DMS 273 treated with DMSO at 0.1 percent for 48 hours (cell line): ENCODE measurements at regions not wholly inside any gene's neighbourhood (a gene's known extent, or its start where the extent isn't known, plus 50 kb on each side); places are given as distances from the start of the nearest gene placed in this dataset.
"Not testable (repeated sequence)": the region's sequence is repeated elsewhere in the genome, so short reads cannot be mapped to it uniquely, and the experiment has no call there.

Source experiments
- DNase-seq: peaks from one replicate; lab custom pipeline; 2025; lab: John Stamatoyannopoulos, UW

DNA sequence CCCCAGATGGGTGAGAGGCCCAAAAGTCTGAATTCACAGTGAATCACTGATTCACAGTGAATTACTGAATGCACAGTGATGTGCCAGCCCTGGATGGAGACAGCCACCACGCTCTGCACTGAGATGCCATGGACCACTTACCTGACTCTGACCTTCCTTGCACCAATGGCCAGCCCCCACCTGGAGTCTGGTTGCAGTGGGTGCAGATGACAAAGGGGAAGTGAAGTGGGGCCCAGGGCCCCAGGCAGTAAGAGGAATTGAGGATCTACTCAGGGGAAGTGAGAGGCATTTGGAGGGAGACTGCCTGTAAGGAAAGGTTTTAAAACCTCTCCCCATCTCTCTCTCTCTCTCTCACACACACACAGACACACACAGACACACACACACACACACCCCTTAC is 412.1 kb downstream of the CYLC2 start:
- DNase-seq, result no peak

DNA sequence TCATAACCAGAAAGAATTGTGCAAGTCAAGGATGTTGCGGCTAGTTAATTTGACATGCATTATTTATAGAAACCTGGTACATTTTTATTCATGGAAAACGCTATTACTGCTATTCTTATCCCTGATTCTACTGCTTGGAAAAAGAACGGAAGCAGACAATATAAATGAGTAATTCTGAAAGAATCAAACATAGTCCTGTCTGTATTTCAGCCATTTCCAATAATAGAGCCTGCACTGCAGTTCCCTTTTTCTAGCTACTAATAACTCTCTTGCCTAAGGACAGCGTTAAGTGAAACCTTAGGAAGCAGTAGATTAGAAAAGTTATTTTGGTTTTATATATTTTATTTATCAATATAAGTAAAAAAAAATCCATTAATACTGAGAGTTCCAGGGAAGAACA is 414.9 kb downstream of the CYLC2 start:
- DNase-seq, result no peak

DNA sequence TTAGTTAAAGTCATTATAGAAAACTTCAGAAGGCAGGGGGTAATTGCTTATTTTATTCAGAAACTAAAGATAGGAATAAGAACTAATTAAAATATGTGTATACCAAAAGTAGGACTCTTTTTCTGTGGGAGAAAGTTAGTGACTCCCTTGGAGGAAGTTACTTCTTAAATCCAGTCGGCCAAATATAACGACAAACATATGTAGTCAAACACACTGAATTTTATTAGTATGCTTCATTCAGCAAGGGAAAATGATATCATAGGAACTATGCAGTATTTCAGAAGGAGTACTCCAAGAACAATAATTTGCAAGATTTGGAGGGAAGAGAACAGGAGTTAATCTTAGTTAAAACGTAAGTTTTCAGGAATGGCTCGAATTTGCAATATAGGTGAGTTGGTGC is 432.6 kb downstream of the CYLC2 start:
- DNase-seq, result no peak

DNA sequence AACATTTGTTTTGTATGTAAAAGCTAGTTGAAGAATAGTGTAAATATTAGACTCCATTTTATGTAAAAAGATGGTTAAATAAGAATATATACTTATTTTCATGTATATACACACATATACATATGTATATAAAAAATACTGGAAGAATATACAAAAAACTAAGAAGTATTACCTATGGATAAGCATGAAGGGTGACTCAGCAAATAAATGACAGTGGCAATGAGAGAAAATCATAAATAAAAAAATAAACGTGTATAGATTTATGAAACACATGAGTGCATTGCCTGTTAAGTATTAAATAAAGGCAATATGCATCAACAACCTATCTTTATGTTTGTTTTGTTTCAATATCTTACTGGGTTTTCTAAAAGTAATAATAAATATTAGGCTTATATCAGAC is 435.3 kb downstream of the CYLC2 start:
- DNase-seq, result no peak

DNA sequence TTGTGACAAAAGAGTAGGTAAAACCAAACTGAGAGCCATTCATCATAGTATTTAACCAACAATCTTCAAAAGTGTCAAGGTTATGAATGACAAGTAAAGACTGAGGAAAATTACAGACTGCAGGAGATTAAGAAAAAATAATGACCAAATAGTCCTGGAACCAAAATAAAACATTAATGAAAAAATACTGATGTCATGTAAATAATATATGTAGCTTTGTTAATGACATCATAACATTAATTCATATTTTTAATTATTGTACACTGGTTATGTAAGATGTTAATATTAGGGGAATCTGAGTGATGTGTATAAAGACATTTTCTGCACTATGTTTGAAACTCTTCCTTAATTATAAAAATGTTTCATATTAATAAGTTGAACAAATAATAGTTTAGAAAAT is 436.7 kb downstream of the CYLC2 start:
- no peak for DNase-seq

DNA sequence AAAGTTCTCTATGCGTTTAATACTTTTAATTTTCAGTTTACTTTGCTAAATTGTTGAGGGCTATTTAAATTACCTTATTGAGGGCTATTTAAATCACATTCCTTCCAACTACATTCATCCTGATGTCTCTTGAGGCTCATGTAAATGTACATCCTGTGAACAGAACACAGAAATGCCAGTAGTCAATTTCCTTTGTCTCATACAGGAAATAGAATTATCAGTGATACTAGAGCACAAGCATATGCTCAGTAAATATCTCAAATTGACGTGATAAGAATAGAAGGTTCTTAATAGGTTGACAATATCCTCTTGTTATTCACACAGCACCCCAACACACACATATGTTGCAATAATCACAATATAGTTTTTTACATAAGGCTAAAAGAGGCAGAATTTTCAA is 449.0 kb downstream of the CYLC2 start:
- DNase-seq, result no peak

DNA sequence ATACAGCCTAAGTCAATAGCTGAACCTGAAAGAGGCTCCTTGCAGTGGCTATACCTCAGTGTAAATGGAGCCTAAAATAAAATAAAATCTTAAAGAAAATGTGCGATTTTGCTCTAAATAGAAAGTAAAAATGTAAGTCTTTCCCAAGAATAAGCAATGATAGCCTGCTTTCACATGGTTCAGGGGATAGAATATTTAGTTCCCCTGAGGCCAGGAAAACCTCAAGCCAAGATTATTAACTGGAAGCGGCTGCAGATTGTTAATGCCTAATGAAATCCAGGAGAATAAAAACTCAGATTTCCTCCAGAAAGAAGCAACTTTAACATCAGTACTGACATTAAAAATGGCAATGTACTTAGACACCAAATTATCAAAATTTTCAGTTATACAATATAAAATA is 463.7 kb downstream of the CYLC2 start:
- no peak for DNase-seq

DNA sequence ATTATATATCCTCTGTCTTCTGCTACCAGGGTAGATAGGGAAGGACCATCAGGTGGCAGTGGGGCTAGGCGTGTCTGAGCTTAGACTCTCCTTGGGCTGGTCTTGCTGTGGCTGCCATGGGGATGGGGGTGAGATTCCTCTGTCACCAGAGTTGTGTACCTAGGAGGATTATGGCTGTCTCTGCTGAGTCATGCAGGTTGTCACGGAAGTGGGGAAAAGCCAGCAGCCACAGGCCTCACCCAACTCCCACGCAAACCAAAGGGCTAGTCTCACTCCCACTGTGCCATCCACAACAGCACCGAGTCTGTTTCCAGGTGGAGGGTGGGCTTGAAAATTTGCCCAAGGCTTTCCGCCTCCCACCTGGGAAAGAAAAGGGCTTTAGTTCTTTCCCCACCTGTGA is 476.1 kb downstream of the CYLC2 start:
- no peak for DNase-seq

DNA sequence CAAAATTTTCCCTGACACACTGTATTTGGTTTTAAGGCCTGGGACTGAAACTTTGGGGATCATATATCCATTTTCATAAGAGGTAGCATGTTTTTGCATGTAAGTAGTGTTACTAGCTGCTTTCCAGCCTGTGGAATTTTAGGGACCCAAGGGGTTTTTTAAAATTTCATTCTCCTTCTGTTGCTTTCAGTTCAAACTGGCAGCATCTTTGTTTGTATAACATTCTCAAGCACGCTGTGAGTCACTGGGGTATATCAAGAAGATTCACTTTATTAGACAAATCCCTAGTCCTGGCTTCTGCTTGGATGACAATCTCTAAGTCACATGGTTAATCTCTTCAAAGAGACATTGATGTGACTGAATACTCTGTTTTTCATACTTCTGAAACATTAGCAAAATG is 479.0 kb downstream of the CYLC2 start:
- no peak for DNase-seq

DNA sequence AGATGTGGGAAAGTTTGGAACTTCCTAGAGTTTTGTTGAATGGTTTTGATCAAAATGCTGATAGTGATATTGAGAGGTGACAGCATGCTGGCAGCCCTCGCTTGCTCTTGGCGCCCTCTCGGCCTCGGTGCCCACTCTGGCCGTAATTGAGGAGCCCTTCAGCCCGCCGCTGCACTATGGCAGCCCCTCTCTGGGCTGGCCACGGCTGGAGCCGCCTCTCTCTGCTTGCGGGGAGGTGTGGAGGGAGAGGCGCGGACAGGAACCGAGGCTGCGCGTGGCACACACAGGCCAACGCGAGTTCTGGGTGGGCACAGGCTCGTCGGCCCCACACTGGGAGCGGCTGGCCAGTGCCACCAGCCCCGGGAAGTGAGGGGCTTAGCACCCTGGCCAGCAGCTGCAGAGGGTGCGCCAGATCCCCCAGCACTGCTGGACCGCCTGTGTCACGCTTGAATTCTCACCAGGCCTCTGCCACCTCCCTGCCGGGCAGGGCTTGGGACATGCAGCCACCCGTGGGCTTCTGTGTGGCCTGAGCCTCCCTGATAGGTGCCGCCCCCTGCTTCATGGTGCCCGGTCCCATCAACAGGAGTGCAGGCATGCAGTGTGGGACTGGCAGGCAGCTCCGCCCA is 488.5 kb downstream of the CYLC2 start:
- no peak for DNase-seq

DNA sequence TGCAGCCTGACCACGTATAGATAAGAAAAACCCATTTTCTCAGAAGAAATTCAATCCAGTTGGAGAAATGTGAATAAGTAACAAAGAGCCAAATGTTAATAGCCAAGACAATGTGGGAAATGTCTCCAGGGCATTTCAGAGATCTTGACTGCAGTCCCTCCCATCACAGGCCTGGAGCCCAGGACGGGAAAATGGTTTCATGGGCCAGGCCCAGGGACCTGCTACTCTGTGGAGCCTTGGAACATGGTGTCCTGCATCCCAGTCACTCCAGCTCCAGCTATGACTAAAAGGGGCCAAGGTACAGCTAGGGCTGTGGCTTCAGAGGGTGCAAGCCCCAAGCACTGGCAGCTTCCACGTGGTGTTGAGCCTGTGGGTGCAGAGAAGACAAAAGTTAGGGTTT is 490.0 kb downstream of the CYLC2 start:
- no peak for DNase-seq

DNA sequence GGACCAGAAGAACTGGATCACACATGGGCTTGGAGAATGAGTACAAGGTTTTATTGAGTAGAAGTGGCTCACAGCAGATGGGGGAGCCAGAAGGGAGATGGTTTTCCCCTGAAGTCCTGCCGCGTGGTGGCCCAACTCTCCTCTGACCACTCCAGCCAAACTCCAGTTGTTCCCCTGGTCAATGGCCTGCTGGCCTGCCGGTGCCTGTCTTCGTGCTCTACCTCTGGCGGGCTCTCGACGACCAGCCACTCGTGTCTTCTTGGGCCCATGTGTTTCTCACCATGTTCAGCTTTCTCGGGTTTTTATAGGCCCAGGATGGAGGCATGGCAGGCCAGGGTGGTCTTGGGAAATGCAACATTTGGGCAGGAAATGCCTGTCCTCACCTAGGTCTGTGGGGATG is 519.6 kb downstream of the CYLC2 start:
- no peak for DNase-seq

DNA sequence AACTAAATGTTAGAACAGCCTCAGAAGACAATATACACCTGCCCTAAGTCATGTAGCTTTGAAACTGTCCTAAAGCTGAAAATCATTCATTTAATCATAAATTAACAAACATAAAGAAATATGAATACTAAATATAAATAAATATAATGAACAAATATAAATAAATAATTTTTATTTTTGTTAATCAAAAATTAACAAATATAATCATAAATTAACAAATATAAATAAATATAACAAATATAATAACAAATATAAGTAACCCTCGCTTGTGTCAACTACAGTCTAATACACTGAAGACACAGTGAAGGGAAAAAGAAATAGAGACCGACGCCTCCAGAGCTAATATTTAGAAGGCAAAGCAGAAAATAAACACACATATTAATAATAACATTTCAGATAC is 527.3 kb downstream of the CYLC2 start:
- no peak for DNase-seq

DNA sequence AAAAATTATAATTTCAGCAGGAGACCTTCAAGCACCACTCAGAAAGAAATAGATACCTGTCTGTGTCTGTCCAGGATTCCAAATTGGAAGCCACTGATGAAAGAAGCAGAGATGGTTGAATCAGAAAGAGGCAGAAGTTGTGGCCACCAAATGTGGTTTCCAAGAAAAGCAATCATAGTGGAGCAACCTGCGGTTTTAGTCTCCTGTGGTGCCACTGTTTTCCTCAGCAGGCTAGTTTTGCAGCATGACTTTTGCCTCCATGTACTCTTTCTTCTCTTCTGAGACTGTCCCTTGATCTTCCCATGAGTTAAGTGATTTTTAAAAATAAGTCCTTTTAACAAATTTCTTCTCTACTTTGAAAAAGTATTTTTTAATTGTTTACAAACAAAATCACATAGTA is 535.8 kb downstream of the CYLC2 start:
- DNase-seq, result no peak

DNA sequence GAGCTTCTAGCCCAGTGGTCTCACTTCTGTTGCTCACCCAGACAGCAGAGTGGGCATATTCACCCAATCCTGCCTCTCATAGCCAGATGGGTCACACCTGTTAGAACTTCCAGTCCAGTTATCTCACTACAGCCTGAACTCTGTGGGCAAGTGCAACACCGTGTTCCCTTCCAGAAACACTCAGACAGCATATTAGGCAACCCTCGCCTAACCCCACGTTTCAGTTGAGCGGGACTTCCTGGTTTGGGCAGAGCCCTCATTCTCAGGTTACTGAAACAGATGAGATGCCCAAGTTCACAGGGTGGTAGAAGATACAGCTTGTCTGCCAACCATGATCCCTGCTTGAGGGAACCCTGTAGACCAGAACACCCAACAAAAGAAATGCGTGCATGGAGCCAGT is 538.2 kb downstream of the CYLC2 start:
- DNase-seq, result no peak

DNA sequence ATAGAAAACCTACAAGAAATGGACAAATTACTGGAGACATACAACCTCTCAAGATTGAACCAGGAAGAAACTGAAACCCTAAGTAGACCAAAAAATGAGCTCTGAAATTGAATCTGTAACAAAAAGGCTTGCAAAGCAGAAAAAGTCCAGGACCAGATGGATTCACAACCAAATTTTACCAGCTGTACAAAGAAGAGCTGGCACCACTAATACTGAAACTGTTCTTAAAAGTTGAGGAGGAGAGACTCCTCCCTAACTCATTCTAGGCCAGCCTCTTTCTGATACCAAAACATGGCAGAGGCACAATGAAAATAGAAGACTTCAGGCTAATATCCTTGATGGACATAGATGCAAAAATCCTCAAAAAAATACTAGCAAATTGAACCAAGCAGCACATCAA is 542.3 kb downstream of the CYLC2 start:
- no peak for DNase-seq

DNA sequence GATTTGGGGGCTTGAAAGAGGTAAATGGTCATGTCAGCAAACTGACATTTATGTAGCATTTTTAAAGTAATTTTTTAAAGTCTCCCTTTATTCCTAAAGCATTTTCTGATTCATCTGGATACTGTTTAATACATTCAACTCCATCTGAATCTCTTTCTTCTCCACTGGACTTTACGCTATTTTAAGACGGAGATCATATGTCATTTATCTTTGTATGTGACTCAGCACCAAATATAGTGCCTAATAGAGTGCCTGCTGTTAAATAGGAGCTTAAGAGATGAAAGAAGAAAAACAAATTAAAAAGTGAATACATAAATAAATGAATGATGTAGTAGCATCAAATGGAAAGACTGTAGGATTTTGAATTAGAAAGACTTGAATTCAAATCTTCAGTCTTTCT is 548.8 kb upstream of the SMC2 start:
- no peak for DNase-seq

DNA sequence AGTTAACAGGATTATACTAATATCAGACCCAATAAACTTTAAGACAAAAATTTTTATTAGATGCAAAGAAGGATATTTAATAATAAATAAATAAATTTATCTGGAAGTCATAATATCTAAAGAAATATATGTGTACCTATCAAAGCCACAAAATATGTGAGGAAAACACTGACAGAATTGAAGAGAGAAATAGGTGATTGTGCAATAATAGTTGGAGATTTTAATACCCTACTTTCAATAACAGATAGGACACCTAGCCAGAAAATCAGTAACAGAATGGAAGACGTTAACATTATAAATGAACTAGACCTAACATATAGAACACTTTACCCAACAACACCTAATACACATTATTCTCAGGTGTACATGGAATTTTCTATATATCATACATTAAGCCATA is 541.4 kb upstream of the SMC2 start:
- no peak for DNase-seq

DNA sequence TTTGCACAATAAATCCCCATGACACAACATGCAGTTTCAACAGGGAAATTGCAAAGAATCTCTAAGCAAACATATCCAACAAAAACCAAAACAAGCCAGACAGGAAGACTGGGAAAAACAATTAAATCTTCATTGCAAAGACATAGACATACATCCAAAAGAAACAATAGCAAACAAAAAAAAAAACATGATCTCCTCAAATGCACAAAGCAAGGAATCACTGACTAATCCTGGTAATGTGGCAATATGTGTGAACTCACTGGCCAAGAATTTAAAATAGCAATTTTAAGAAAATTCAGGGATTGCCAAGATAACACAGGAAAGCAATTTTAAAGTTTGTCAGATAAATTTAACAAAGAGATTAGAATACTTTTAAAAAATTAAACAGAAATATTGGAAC is 520.1 kb upstream of the SMC2 start:
- no peak for DNase-seq

DNA sequence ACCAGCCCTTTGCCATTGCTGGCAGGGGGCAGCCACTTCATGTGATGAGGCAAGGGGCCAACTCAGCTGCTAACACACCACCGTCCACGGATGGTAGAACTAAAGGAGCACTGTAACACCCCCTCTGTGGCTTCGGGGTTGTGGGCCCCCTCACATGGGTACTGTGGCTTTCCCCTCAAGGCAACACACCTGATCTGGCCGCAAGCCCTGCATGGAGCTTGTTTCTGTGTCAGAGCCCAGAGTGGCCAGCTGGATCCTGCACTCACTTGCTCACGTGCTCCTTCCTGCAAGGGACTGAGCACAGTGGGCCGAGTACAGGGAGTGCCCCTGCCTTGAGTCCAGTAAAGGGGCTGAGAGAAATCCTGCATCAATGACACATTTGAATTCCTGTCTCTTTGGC is 507.4 kb upstream of the SMC2 start:
- no peak for DNase-seq

DNA sequence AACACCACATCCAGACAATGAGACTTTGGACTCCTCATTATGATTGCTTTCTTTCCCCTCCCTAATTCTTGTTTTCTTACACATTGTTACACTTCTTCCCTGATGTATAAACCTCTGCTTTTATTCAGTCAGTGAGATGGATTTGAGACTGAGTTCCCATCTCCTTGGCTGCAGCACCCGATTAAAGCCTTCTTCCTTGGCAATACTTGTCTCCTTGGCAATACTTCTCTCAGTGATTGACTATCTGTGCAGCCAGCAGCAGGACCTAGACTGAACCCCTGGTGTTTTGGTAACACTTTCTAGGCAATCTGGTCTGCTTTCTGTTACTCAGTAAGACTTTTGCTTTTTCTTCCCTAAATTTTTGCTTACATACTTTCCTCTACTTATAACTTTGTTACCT is 492.8 kb upstream of the SMC2 start:
- DNase-seq, result no peak

DNA sequence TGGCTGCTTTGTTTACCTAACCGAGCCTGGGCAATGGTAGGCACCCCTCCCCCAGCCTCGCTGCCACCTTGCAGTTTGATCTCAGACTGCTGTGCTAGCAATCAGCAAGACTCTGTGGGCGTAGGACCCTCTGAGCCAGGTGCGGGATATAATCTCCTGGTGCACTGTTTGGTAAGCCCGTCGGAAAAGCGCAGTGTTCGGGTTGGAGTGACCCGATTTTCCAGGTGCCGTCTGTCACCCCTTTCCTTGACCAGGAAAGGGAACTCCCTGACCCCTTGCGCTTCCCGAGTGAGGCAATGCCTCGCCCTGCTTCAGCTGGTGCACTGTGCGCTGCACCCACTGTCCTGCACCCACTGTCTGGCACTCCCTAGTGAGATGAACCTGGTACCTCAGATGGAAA is 482.2 kb upstream of the SMC2 start:
- DNase-seq, result not testable (repeated sequence)

DNA sequence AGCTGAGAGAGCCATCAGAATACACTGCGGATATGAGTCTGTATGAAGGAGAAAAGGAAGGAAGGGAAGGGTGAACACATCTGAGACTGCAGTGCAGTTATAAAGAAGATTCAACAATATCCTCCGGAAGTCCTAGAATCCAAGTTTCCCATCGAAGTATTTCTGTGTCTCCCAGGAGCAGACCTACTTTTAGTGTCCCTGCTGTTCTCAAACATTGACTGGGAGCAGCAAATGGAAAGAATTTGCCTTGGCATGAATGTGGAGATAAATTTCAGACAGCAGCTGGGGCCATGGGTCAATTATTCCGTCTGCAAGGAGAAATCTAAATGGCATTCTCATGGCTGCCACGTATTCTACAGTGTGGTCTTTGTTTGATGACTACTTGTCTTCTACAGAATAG is 478.1 kb upstream of the SMC2 start:
- DNase-seq, result no peak

DNA sequence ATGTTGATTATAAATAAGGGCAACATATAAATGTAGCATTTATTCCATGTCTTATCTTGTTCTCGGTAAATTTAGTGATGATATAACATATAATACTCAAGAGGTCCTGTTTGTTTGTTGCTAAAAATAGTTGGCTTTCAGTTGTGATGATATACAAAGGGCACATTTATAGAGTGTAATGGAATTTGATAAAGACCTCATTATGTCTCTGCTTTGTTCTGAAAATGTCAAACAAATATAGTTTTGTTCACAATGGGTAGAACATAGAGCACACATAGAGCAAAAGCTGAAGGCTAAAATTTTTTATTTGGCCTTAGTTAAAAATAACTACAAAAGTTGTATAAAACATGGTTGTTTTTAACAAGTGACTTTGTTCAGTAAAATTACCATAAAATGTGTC is 477.1 kb upstream of the SMC2 start:
- DNase-seq, result no peak
